CD14-positive monocyte (primary cell): ENCODE measurements at regions not wholly inside any gene's neighbourhood (a gene's known extent, or its start where the extent isn't known, plus 50 kb on each side); places are given as distances from the start of the nearest gene placed in this dataset.

Experiments used
- DNase-seq, 3 donors: peaks; one replicate each; pipeline ENCODE4 v3.0.0-alpha.2; 2011 to 2022
- H2AFZ ChIP-seq: 2 replicates; pipeline ENCODE4 v1.6.0; 2012; ENCODE audit warnings: mild to moderate bottlenecking, low read depth, low read length, inconsistent platforms; ENCODE audit not compliant: insufficient read depth, poor library complexity, severe bottlenecking
- H3K27ac ChIP-seq, 2 donors: 1 replicate in 1 of 2; 2 replicates in 1 of 2; pipeline ENCODE4 v1.5.1; 2012 to 2013; ENCODE audit warnings: low read length in 2 of 2, control low read depth in 1 of 2, inconsistent platforms in 1 of 2, low read depth in 1 of 2, mild to moderate bottlenecking in 1 of 2
- H3K27me3 ChIP-seq, 2 donors: one replicate each; pipeline versions ENCODE4 v1.6.0 to v1.6.1; 2011 to 2013; ENCODE audit warnings: low read length in 2 of 2; ENCODE audit not compliant: control insufficient read depth in 2 of 2, insufficient read depth in 2 of 2
- H3K36me3 ChIP-seq, 2 donors: replicated peaks in 1 of 2; 1 replicate in 1 of 2; 2 replicates in 1 of 2; pipeline versions ENCODE4 v1.5.1 to v1.6.1; 2012 to 2013; ENCODE audit warnings: low read length in 2 of 2, control low read depth in 1 of 2, inconsistent platforms in 1 of 2, mild to moderate bottlenecking in 1 of 2; ENCODE audit not compliant: insufficient read depth in 2 of 2, control insufficient read depth in 1 of 2
- H3K4me1 ChIP-seq, 2 donors: 1 replicate in 1 of 2; 2 replicates in 1 of 2; pipeline versions ENCODE4 v1.5.1 to v1.6.1; 2012 to 2013; ENCODE audit warnings: low read length in 2 of 2, control low read depth in 1 of 2, inconsistent platforms in 1 of 2, mild to moderate bottlenecking in 1 of 2, moderate library complexity in 1 of 2; ENCODE audit not compliant: insufficient read depth in 2 of 2, control insufficient read depth in 1 of 2
- H3K4me2 ChIP-seq: replicated peaks from 2 replicates; pipeline ENCODE3; 2012; ENCODE audit warnings: low read length, moderate library complexity, mild to moderate bottlenecking; ENCODE audit not compliant: poor library complexity, severe bottlenecking; ENCODE audit errors: extremely low read depth
- H3K4me3 ChIP-seq, 3 experiments: fragments of 200-600 bp in 1 of 3; sonication (generic) in 1 of 3; replicated peaks in 1 of 3; 1 replicate in 2 of 3; 2 replicates in 1 of 3; pipeline ENCODE4 v1.5.1; 2011 to 2013; ENCODE audit warnings: low read length in 3 of 3, mild to moderate bottlenecking in 3 of 3, control low read depth in 2 of 3, low read depth in 2 of 3, inconsistent platforms in 1 of 3, moderate library complexity in 1 of 3
- H3K79me2 ChIP-seq: 2 replicates; pipeline ENCODE4 v1.6.0; 2012; ENCODE audit warnings: mild to moderate bottlenecking, control low read depth, inconsistent platforms, low read length, moderate library complexity; ENCODE audit not compliant: insufficient read depth
- H3K9ac ChIP-seq: 2 replicates; pipeline ENCODE4 v1.6.0; 2017; ENCODE audit warnings: low read length, mild to moderate bottlenecking; ENCODE audit not compliant: insufficient read depth, poor library complexity, severe bottlenecking
- H3K9me3 ChIP-seq, 2 donors: replicated peaks in 1 of 2; 1 replicate in 1 of 2; 2 replicates in 1 of 2; pipeline versions ENCODE4 v1.5.1 to v1.6.1; 2012 to 2013; ENCODE audit warnings: low read length in 2 of 2, control low read depth in 1 of 2; ENCODE audit not compliant: control insufficient read depth in 1 of 2, insufficient read depth in 1 of 2
- H4K20me1 ChIP-seq: 2 replicates; pipeline ENCODE4 v1.6.0; 2012; ENCODE audit warnings: mild to moderate bottlenecking, low read length, control low read depth, moderate library complexity; ENCODE audit not compliant: insufficient read depth
- H3K27ac Mint-ChIP-seq, 7 donors: one replicate each; pipeline ENCODE4 v1.8.0; 2020; ENCODE audit warnings: mild to moderate bottlenecking in 7 of 7, mixed read lengths in 7 of 7, moderate library complexity in 6 of 7, inconsistent platforms in 2 of 7
- H3K27me3 Mint-ChIP-seq, 3 donors: one replicate each; pipeline ENCODE4 v1.8.0; 2021 to 2022; ENCODE audit warnings: low read depth in 3 of 3, mild to moderate bottlenecking in 3 of 3, mixed read lengths in 3 of 3, moderate library complexity in 3 of 3, inconsistent platforms in 1 of 3
- H3K36me3 Mint-ChIP-seq, 2 donors: one replicate each; pipeline ENCODE4 v1.8.0; 2020; ENCODE audit warnings: mixed read lengths in 2 of 2, inconsistent platforms in 1 of 2, mild to moderate bottlenecking in 1 of 2
- H3K4me1 Mint-ChIP-seq: one replicate; pipeline ENCODE4 v1.8.0; 2020; ENCODE audit warnings: mild to moderate bottlenecking, mixed read lengths
- H3K4me3 Mint-ChIP-seq, 2 donors: one replicate each; pipeline ENCODE4 v1.8.0; 2020; ENCODE audit warnings: mild to moderate bottlenecking in 2 of 2, mixed read lengths in 2 of 2, moderate library complexity in 1 of 2
- H3K9me3 Mint-ChIP-seq, 7 donors: one replicate each; pipeline ENCODE4 v1.8.0; 2020 to 2022; ENCODE audit warnings: mixed read lengths in 7 of 7, mild to moderate bottlenecking in 6 of 7, moderate library complexity in 6 of 7, inconsistent platforms in 2 of 7
- CTCF ChIP-seq: fragments of 200-600 bp; IDR thresholded peaks from one replicate; pipeline ENCODE4 v1.8.0; 2022; ENCODE audit warnings: antibody characterized with exemption, mild to moderate bottlenecking
- WGBS: methylation state at CpG from one replicate; pipeline ENCODE4 v1.1.5; 2013; ENCODE audit warnings: missing lambda C conversion rate; ENCODE audit not compliant: insufficient coverage; 5-methylcytosine and 5-hydroxymethylcytosine counted together
- intact Hi-C, 2 donors: fragments of 100-400 bp; cut with micrococcal nuclease; formaldehyde crosslinking; loops; one replicate each; pipeline versions ENCODE4 v1.15.0 to v1.15.1; 2023

GRCh38 chr16:86930001-86930400, 351.7 kb downstream of the FOXL1 start:
- Mint-ChIP-seq H3K36me3 (no peaks in the 10 kb centered on the region), H3K27me3 (peaks cover 35 to 50% (median 48%) of the 10 kb centered on the region in 3 donors), H3K9me3 (peaks cover 0 to 2% (median 0%) of the 10 kb centered on the region in 7 donors), H3K4me3 (peak overlapping the region in 1 of 2 donors; percentile 26), H3K4me1 (no peaks in the 10 kb centered on the region), H3K27ac (no peak overlapping the region)
- no peaks in the 10 kb centered on the region for H3K36me3 ChIP-seq
- no peaks in the 10 kb centered on the region for H4K20me1 ChIP-seq
- H2AFZ ChIP-seq, result no peak overlapping the region
- no peak overlapping the region for H3K4me2 ChIP-seq
- no peak overlapping the region for H3K4me3 ChIP-seq
- no peak overlapping the region for H3K27ac ChIP-seq
- intact Hi-C loops, result no loop called here
- 29% methylated on average over 2 of the region's 8 CpGs for WGBS
- no peaks in the 10 kb centered on the region for H3K4me1 ChIP-seq
- no peak for TF ChIP-seq CTCF
- DNase-seq, result no peak
- H3K9me3 ChIP-seq, result peaks cover 0 to 17% of the 10 kb centered on the region in 2 donors
- no peaks in the 10 kb centered on the region for H3K79me2 ChIP-seq
- peaks cover 35 to 62% of the 10 kb centered on the region in 2 donors for H3K27me3 ChIP-seq
- no peak overlapping the region for H3K9ac ChIP-seq

GRCh38 chr16:86930663-86931373, 352.5 kb downstream of the FOXL1 start:
- Histone ChIP-seq H3K27me3 (peaks cover 33 to 62% of the 10 kb centered on the region in 2 donors), H3K4me2 (no peak overlapping the region), H3K4me1 (no peaks in the 10 kb centered on the region), H3K36me3 (no peaks in the 10 kb centered on the region), H2AFZ (no peak overlapping the region), H3K9me3 (peaks cover 0 to 11% of the 10 kb centered on the region in 2 donors), H3K79me2 (no peaks in the 10 kb centered on the region), H4K20me1 (no peaks in the 10 kb centered on the region), H3K27ac (no peak overlapping the region), H3K4me3 (no peak overlapping the region), H3K9ac (no peak overlapping the region)
- peaks cover 35 to 50% (median 48%) of the 10 kb centered on the region in 3 donors for H3K27me3 Mint-ChIP-seq
- DNase-seq, result no peak
- peak overlapping the region in 1 of 2 donors; percentile 26 for H3K4me3 Mint-ChIP-seq
- no peaks in the 10 kb centered on the region for H3K4me1 Mint-ChIP-seq
- peaks cover 0 to 2% (median 0%) of the 10 kb centered on the region in 7 donors for H3K9me3 Mint-ChIP-seq
- intact Hi-C loops, result no loop called here
- no peak overlapping the region for H3K27ac Mint-ChIP-seq
- TF ChIP-seq CTCF, result no peak
- H3K36me3 Mint-ChIP-seq, result no peaks in the 10 kb centered on the region
- WGBS, result 81% methylated on average over 6 of the region's 9 CpGs
